Ovary (tissue), 7 donors: ENCODE measurements at regions not wholly inside any gene's neighbourhood (a gene's known extent, or its start where the extent isn't known, plus 50 kb on each side); places are given as distances from the start of the nearest gene placed in this dataset.

ENCODE experiments used
- DNase-seq, 5 donors: peaks; one replicate each; pipeline ENCODE4 v3.0.0-alpha.2; 2019 to 2020
- H3K27ac ChIP-seq, 2 donors: fragments of 200-600 bp; one replicate each; pipeline versions ENCODE4 v1.5.1 to v1.8.0; 2019 to 2022
- H3K27me3 ChIP-seq: fragments of 200-600 bp; one replicate; pipeline ENCODE4 v1.8.0; 2022
- H3K36me3 ChIP-seq: fragments of 200-600 bp; sonication (generic); one replicate; pipeline ENCODE4 v1.5.1; 2019
- H3K4me1 ChIP-seq: one replicate; pipeline ENCODE4 v1.8.1; 2013; ENCODE audit warnings: mild to moderate bottlenecking, moderate library complexity; ENCODE audit not compliant: insufficient read depth
- H3K4me3 ChIP-seq: fragments of 200-600 bp; sonication (generic); one replicate; pipeline ENCODE4 v1.5.1; 2017
- H3K9me3 ChIP-seq, 2 donors: fragments of 200-600 bp in 1 of 2; sonication (generic) in 1 of 2; one replicate each; pipeline versions ENCODE4 v1.5.1 to v1.8.1; 2013 to 2019; ENCODE audit warnings: mild to moderate bottlenecking in 1 of 2, moderate library complexity in 1 of 2
- CTCF ChIP-seq, 3 donors: fragments of 450-650 bp in 2 of 3; fragments of 200-600 bp in 1 of 3; IDR thresholded peaks; one replicate each; pipeline versions ENCODE4 v1.5.1 to v1.8.0; 2016 to 2022; ENCODE audit warnings: antibody characterized with exemption in 3 of 3, mild to moderate bottlenecking in 1 of 3
- EP300 ChIP-seq: sonication (generic); formaldehyde crosslinking; IDR thresholded peaks from one replicate; pipeline ENCODE4 v1.6.1; 2017; ENCODE audit warnings: antibody characterized with exemption
- POLR2A ChIP-seq: fragments of 450-650 bp; IDR thresholded peaks from one replicate; pipeline ENCODE4 v1.6.1; 2017; ENCODE audit warnings: antibody characterized with exemption, mild to moderate bottlenecking, moderate library complexity
- WGBS, 3 donors: extraction: QIAGEN DNeasy Blood & Tissue Kit in 1 of 3; methylation state at CpG; one replicate each; pipeline versions ENCODE4 v1.1.5 to v1.1.7; 2013 to 2017; 5-methylcytosine and 5-hydroxymethylcytosine counted together
- intact Hi-C, 4 donors: fragments of 100-400 bp; cut with DNase I; formaldehyde crosslinking; loops; one replicate each; pipeline versions ENCODE4 v1.11.0 to v1.15.1; 2022 to 2023
- donor health status: DM: no; HTN: no; CAD: no; lungs with moderate emphysema.
- donor health status: DM: no; HTN: no; CAD: no.
- donor health status: Bipolar disorder and iron deficiency.
- donor health status: DM: no; HTN: no; CAD: no.
- donor health status: DM: yes; HTN: yes; CAD: no.

GRCh38 chr9:18036422-18037187 lies 437.3 kb upstream of the ADAMTSL1 start:
- 77 to 83% (median 82%) methylated on average over 3 of the region's 3 CpGs for WGBS, 3 donors
- no peak for DNase-seq
- H3K4me3 ChIP-seq: no peak overlapping the region
- no peak overlapping the region for H3K27ac ChIP-seq
- no peaks in the 10 kb centered on the region for H3K27me3 ChIP-seq
- H3K4me1 ChIP-seq: no peaks in the 10 kb centered on the region
- TF ChIP-seq CTCF (IDR thresholded peaks at IDR 0.05) (no peak), EP300 (no peak), POLR2A (no peak)
- intact Hi-C loops: no loop called here
- no peaks in the 10 kb centered on the region for H3K36me3 ChIP-seq
- H3K9me3 ChIP-seq: no peaks in the 10 kb centered on the region

GRCh38 chr9:18037981-18038380 lies 436.0 kb upstream of the ADAMTSL1 start:
- Histone ChIP-seq H3K9me3 (no peaks in the 10 kb centered on the region), H3K36me3 (no peaks in the 10 kb centered on the region), H3K4me1 (no peaks in the 10 kb centered on the region), H3K27me3 (no peaks in the 10 kb centered on the region), H3K27ac (no peak overlapping the region), H3K4me3 (no peak overlapping the region)
- intact Hi-C loops: no loop called here
- TF ChIP-seq EP300 (no peak), CTCF (IDR thresholded peaks at IDR 0.05) (no peak), POLR2A (no peak)
- DNase-seq: no peak
- 61 to 86% (median 82%) methylated on average over 6 of the region's 6 CpGs for WGBS, 3 donors

GRCh38 chr9:18040327-18040726 lies 433.6 kb upstream of the ADAMTSL1 start:
- Histone ChIP-seq H3K9me3 (no peaks in the 10 kb centered on the region), H3K4me1 (no peaks in the 10 kb centered on the region), H3K27ac (no peak overlapping the region), H3K36me3 (no peaks in the 10 kb centered on the region), H3K27me3 (no peaks in the 10 kb centered on the region), H3K4me3 (no peak overlapping the region)
- intact Hi-C loops: no loop called here
- no peak for DNase-seq
- WGBS, 3 donors: 94 to 98% (median 96%) methylated on average over 2 of the region's 2 CpGs
- TF ChIP-seq EP300: no peak

- Histone ChIP-seq H3K36me3 (no peaks in the 10 kb centered on the region), H3K9me3 (no peaks in the 10 kb centered on the region), H3K4me1 (no peaks in the 10 kb centered on the region), H3K27ac (no peak overlapping the region), H3K4me3 (no peak overlapping the region), H3K27me3 (no peaks in the 10 kb centered on the region)
- TF ChIP-seq EP300: no peak
- no peak for TF ChIP-seq POLR2A
- no peak for TF ChIP-seq CTCF (IDR thresholded peaks at IDR 0.05)
- 92 to 96% (median 95%) methylated on average over 1 of the region's 1 CpG for WGBS, 3 donors
- intact Hi-C loops: no loop called here
- no peak for DNase-seq
Measured at GRCh38 chr9:18043978-18044377, 430.0 kb upstream of the ADAMTSL1 start.

GRCh38 chr9:18045326-18045725 lies 428.6 kb upstream of the ADAMTSL1 start:
- Histone ChIP-seq H3K27me3 (no peaks in the 10 kb centered on the region), H3K4me1 (no peaks in the 10 kb centered on the region), H3K27ac (no peak overlapping the region), H3K9me3 (no peaks in the 10 kb centered on the region), H3K36me3 (no peaks in the 10 kb centered on the region), H3K4me3 (no peak overlapping the region)
- WGBS, 3 donors: 85 to 90% (median 90%) methylated on average over 1 of the region's 1 CpG
- intact Hi-C loops: no loop called here
- no peak for TF ChIP-seq CTCF (IDR thresholded peaks at IDR 0.05)
- TF ChIP-seq EP300: no peak
- TF ChIP-seq POLR2A: no peak
- no peak for DNase-seq
